Astrocyte (in vitro differentiated cells and primary cell): ENCODE measurements at regions not wholly inside any gene's neighbourhood (a gene's known extent, or its start where the extent isn't known, plus 50 kb on each side); places are given as distances from the start of the nearest gene placed in this dataset.

Experiments
- CTCF ChIP-seq: IDR thresholded peaks from 2 replicates; pipeline ENCODE4 v1.5.1; 2011; ENCODE audit warnings: low read depth, mild to moderate bottlenecking, inconsistent platforms, low read length, moderate library complexity; ENCODE audit not compliant: insufficient read depth
- EZH2 ChIP-seq: IDR thresholded peaks from 2 replicates; pipeline ENCODE4 v1.6.1; 2012; ENCODE audit warnings: mild to moderate bottlenecking, low read length, inconsistent platforms; ENCODE audit not compliant: insufficient read depth

GRCh38 chr1:195327361-195327760 is 1280.9 kb downstream of the KCNT2 start:
- TF ChIP-seq CTCF = no peak
- no peak for TF ChIP-seq EZH2
